ENCODE measurements at regions not wholly inside any gene's neighbourhood (a gene's known extent, or its start where the extent isn't known, plus 50 kb on each side); places are given as distances from the start of the nearest gene placed in this dataset.

DNA sequence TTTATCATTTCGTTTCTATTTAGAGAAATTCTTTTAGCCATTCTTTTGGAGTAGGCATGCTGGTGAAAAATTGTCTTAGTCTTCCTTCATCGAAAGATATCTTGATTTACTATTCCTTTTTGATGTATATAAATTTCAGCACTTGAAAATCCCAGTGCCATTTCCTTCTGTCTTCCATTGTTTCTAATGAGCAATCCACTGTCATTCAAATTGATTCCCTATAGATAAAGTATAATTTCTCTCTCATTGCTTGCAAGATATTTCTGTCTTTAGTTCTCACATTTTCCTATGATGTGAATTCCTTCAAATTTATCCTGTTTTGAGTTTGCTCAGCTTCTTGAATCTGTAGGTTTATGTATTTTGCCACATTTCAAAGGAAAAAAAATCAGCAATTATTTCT is 251.1 kb upstream of the CHD6 start:
- Histone ChIP-seq H3K4me1 (no peaks in the 10 kb centered on the region), H3K4me3 (no peak overlapping the region), H3K27ac (no peak overlapping the region), H3K27me3 (no peaks in the 10 kb centered on the region), H3K9me3 (peaks cover 0 to 26% (median 3%) of the 10 kb centered on the region in 4 donors), H3K36me3 (no peaks in the 10 kb centered on the region)
- WGBS, 2 donors = 66 to 69% methylated on average over 2 of the region's 2 CpGs
- no peak for DNase-seq (ENCODE audit: low spot score in 2 of 2)
- TF ChIP-seq CTCF (IDR thresholded peaks at IDR 0.05) = no peak
- no peak for TF ChIP-seq POLR2A (IDR thresholded peaks at IDR 0.05)
- TF ChIP-seq EP300 (IDR thresholded peaks at IDR 0.05) = no peak

GRCh38 chr20:41865938-41866337 is 247.8 kb upstream of the CHD6 start:
- DNase-seq (ENCODE audit: low spot score in 2 of 2) = no peak
- Histone ChIP-seq H3K36me3 (no peaks in the 10 kb centered on the region), H3K27ac (no peak overlapping the region), H3K27me3 (no peaks in the 10 kb centered on the region), H3K4me3 (no peak overlapping the region), H3K4me1 (no peaks in the 10 kb centered on the region), H3K9me3 (peaks cover 0 to 26% (median 3%) of the 10 kb centered on the region in 4 donors)
- 82 to 83% methylated on average over 3 of the region's 3 CpGs for WGBS, 2 donors
- TF ChIP-seq EP300 (IDR thresholded peaks at IDR 0.05) = no peak
- no peak for TF ChIP-seq POLR2A (IDR thresholded peaks at IDR 0.05)
- TF ChIP-seq CTCF (IDR thresholded peaks at IDR 0.05) = no peak

DNA sequence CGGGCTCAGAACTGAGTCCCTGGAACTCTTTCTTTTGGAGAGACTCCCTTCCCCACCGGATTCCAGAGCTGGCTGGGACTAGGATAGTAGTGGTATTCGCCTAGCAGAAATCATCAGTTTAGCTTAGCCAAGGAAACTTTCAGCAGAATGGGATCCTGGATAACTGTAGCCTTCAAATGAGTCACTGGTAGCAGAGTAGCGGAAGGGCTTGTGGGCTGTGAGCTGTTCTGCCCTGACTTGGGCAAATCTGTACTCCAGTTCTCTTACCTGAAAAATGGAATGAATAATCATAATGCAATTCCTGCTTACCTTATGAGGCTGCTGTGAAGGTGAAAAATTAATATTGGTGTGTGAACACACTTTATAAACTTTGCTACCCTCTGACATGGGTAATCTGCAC is 244.3 kb upstream of the CHD6 start:
- no peaks in the 10 kb centered on the region for H3K27me3 ChIP-seq
- no peak for DNase-seq (ENCODE audit: low spot score in 2 of 2)
- no peak for TF ChIP-seq POLR2A (IDR thresholded peaks at IDR 0.05)
- no peak for TF ChIP-seq CTCF (IDR thresholded peaks at IDR 0.05)
- no peak for TF ChIP-seq EP300 (IDR thresholded peaks at IDR 0.05)
- no peaks in the 10 kb centered on the region for H3K4me1 ChIP-seq
- WGBS, 2 donors = 68 to 70% methylated on average over 4 of the region's 4 CpGs
- H3K4me3 ChIP-seq = no peak overlapping the region
- H3K36me3 ChIP-seq = no peaks in the 10 kb centered on the region
- H3K9me3 ChIP-seq = peaks cover 0 to under 1% (median 0%) of the 10 kb centered on the region in 4 donors
- no peak overlapping the region for H3K27ac ChIP-seq

- TF ChIP-seq POLR2A (IDR thresholded peaks at IDR 0.05) (no peak), EP300 (IDR thresholded peaks at IDR 0.05) (no peak), CTCF (IDR thresholded peaks at IDR 0.05) (no peak)
- Histone ChIP-seq H3K27ac (no peak overlapping the region), H3K9me3 (no peaks in the 10 kb centered on the region), H3K4me1 (no peaks in the 10 kb centered on the region), H3K4me3 (no peak overlapping the region), H3K36me3 (no peaks in the 10 kb centered on the region), H3K27me3 (no peaks in the 10 kb centered on the region)
- WGBS, 2 donors = 34 to 37% methylated on average over 6 of the region's 6 CpGs
- DNase-seq (ENCODE audit: low spot score in 2 of 2) = no peak
Observed at GRCh38 chr20:41861772-41862422, 243.7 kb upstream of the CHD6 start.

- TF ChIP-seq CTCF (IDR thresholded peaks at IDR 0.05) (no peak), POLR2A (IDR thresholded peaks at IDR 0.05) (no peak), EP300 (IDR thresholded peaks at IDR 0.05) (no peak)
- peaks cover 0 to 7% (median 0%) of the 10 kb centered on the region in 4 donors for H3K9me3 ChIP-seq
- no peaks in the 10 kb centered on the region for H3K36me3 ChIP-seq
- DNase-seq (ENCODE audit: low spot score in 2 of 2) = no peak
- H3K27me3 ChIP-seq = no peaks in the 10 kb centered on the region
- H3K27ac ChIP-seq = no peak overlapping the region
- no peaks in the 10 kb centered on the region for H3K4me1 ChIP-seq
- 72% methylated on average over 3 of the region's 3 CpGs for WGBS, 2 donors
- no peak overlapping the region for H3K4me3 ChIP-seq
Observed at GRCh38 chr20:41854765-41855164, 236.6 kb upstream of the CHD6 start.
